DOHH2 (cell line): ENCODE measurements at regions not wholly inside any gene's neighbourhood (a gene's known extent, or its start where the extent isn't known, plus 50 kb on each side); places are given as distances from the start of the nearest gene placed in this dataset.

Source experiments
- H3F3A ChIP-seq: fragments of 200-600 bp; sonication (generic), shearing (Covaris generic); 2 replicates; pipeline ENCODE4 v1.6.0; 2016; ENCODE audit warnings: antibody characterized with exemption, mild to moderate bottlenecking; ENCODE audit not compliant: control insufficient read depth, insufficient read depth
- H3K27ac ChIP-seq: fragments of 200-600 bp; sonication (generic); 2 replicates; pipeline ENCODE4 v1.5.1; 2014; ENCODE audit warnings: low read depth, mild to moderate bottlenecking, low read length, moderate library complexity
- H3K27me3 ChIP-seq: fragments of 200-600 bp; sonication (generic); 2 replicates; pipeline ENCODE4 v1.6.1; 2014; ENCODE audit warnings: mild to moderate bottlenecking, low read length, mixed read lengths; ENCODE audit not compliant: control insufficient read depth
- H3K36me3 ChIP-seq: fragments of 200-600 bp; sonication (generic); 2 replicates; pipeline ENCODE4 v1.6.1; 2014; ENCODE audit warnings: mild to moderate bottlenecking, low read length, moderate library complexity, mixed read lengths; ENCODE audit not compliant: control insufficient read depth
- H3K4me1 ChIP-seq: fragments of 200-600 bp; sonication (generic); 2 replicates; pipeline ENCODE4 v1.6.1; 2014; ENCODE audit warnings: mild to moderate bottlenecking, low read length, mixed read lengths; ENCODE audit not compliant: control insufficient read depth
- H3K4me2 ChIP-seq: fragments of 200-600 bp; sonication (generic); 2 replicates; pipeline ENCODE4 v1.6.0; 2014; ENCODE audit warnings: mild to moderate bottlenecking, low read length, moderate library complexity
- H3K4me3 ChIP-seq: fragments of 200-600 bp; sonication (generic); 2 replicates; pipeline ENCODE4 v1.5.1; 2014; ENCODE audit warnings: mild to moderate bottlenecking, low read length, mixed read lengths
- H3K79me2 ChIP-seq: fragments of 200-600 bp; sonication (generic); 2 replicates; pipeline ENCODE4 v1.6.1; 2014; ENCODE audit warnings: mild to moderate bottlenecking, low read length, mixed read lengths; ENCODE audit not compliant: control insufficient read depth
- H3K9me2 ChIP-seq: fragments of 200-600 bp; sonication (generic); replicated peaks from 2 replicates; pipeline ENCODE4 v1.6.1; 2014; ENCODE audit warnings: mild to moderate bottlenecking, low read length, mixed read lengths; ENCODE audit not compliant: control insufficient read depth
- H3K9me3 ChIP-seq: fragments of 200-600 bp; sonication (generic); 2 replicates; pipeline ENCODE4 v1.6.1; 2014; ENCODE audit warnings: antibody characterized with exemption, low read length, mixed read lengths; ENCODE audit not compliant: control insufficient read depth, insufficient read depth
- H4K20me1 ChIP-seq: fragments of 200-600 bp; sonication (generic); 2 replicates; pipeline ENCODE4 v1.6.0; 2014; ENCODE audit warnings: low read depth, mild to moderate bottlenecking, antibody characterized with exemption, low read length, moderate library complexity; ENCODE audit not compliant: control insufficient read depth, insufficient read depth
- CTCF ChIP-seq: fragments of 200-600 bp; sonication (generic); IDR thresholded peaks from one replicate; pipeline ENCODE4 v1.5.1; 2014; ENCODE audit warnings: antibody characterized with exemption, mild to moderate bottlenecking, low read depth, low read length; ENCODE audit not compliant: poor library complexity, severe bottlenecking
- EZH2phosphoT487 ChIP-seq: fragments of 200-600 bp; sonication (generic); IDR thresholded peaks from 2 replicates; pipeline ENCODE4 v1.6.1; 2017; ENCODE audit warnings: borderline replicate concordance, mild to moderate bottlenecking, antibody characterized with exemption, low read length, moderate library complexity, mixed read lengths

- TF ChIP-seq CTCF (no peak), EZH2phosphoT487 (no peak)
- no peak overlapping the region for H3K27ac ChIP-seq
- no peak overlapping the region for H3K4me2 ChIP-seq
- no peaks in the 10 kb centered on the region for H4K20me1 ChIP-seq
- H3K36me3 ChIP-seq, result peaks cover 10% of the 10 kb centered on the region
- H3K9me3 ChIP-seq, result peaks cover 9% of the 10 kb centered on the region; the same call in 1 of the 2 replicates
- no peaks in the 10 kb centered on the region for H3F3A ChIP-seq
- no peaks in the 10 kb centered on the region for H3K9me2 ChIP-seq
- H3K4me3 ChIP-seq, result no peak overlapping the region
- H3K79me2 ChIP-seq, result no peaks in the 10 kb centered on the region
- peaks cover 21% of the 10 kb centered on the region for H3K4me1 ChIP-seq
- H3K27me3 ChIP-seq, result no peaks in the 10 kb centered on the region
These were observed 71.8 kb upstream of the NOX3 start for GRCh38 chr6:155527443-155527842.

GRCh38 chr6:155523821-155524651, 68.4 kb upstream of the NOX3 start:
- Histone ChIP-seq H4K20me1 (no peaks in the 10 kb centered on the region), H3K27me3 (no peaks in the 10 kb centered on the region), H3K9me2 (no peaks in the 10 kb centered on the region), H3K36me3 (peaks cover 7% of the 10 kb centered on the region), H3K27ac (no peak overlapping the region), H3K9me3 (peaks cover 8% of the 10 kb centered on the region; the same call in 1 of the 2 replicates), H3F3A (no peaks in the 10 kb centered on the region), H3K4me1 (peaks cover 7% of the 10 kb centered on the region), H3K4me3 (no peak overlapping the region), H3K79me2 (no peaks in the 10 kb centered on the region), H3K4me2 (no peak overlapping the region)
- TF ChIP-seq EZH2phosphoT487 (no peak), CTCF (no peak)

GRCh38 chr6:155521719-155522118, 66.1 kb upstream of the NOX3 start:
- TF ChIP-seq CTCF (no peak), EZH2phosphoT487 (no peak)
- no peaks in the 10 kb centered on the region for H4K20me1 ChIP-seq
- no peaks in the 10 kb centered on the region for H3K27me3 ChIP-seq
- no peaks in the 10 kb centered on the region for H3F3A ChIP-seq
- no peak overlapping the region for H3K4me2 ChIP-seq
- no peaks in the 10 kb centered on the region for H3K4me1 ChIP-seq
- H3K27ac ChIP-seq, result no peak overlapping the region
- H3K36me3 ChIP-seq, result no peaks in the 10 kb centered on the region
- no peaks in the 10 kb centered on the region for H3K9me2 ChIP-seq
- no peak overlapping the region for H3K4me3 ChIP-seq
- H3K79me2 ChIP-seq, result no peaks in the 10 kb centered on the region
- H3K9me3 ChIP-seq, result peaks cover 4% of the 10 kb centered on the region; the same call in 1 of the 2 replicates
